ENCODE measurements at regions not wholly inside any gene's neighbourhood (a gene's known extent, or its start where the extent isn't known, plus 50 kb on each side); places are given as distances from the start of the nearest gene placed in this dataset.

GRCh38 chr22:22155146-22155545 lies 89.4 kb upstream of the VPREB1 start:
- H3K36me3 ChIP-seq (ENCODE audit: control insufficient read depth in 2 of 2, extremely low read depth in 1 of 2, insufficient read depth in 2 of 2, low read length in 2 of 2), result no peaks in the 10 kb centered on the region
- no TSS peak for BruUV-seq (replicated peaks)
- TF ChIP-seq GATA2 (IDR thresholded peaks at IDR 0.05; ENCODE audit: insufficient read depth, insufficient read length, low read depth, low read length), result no peak
- TF ChIP-seq MYC (IDR thresholded peaks at IDR 0.05; ENCODE audit: low read depth, low read length), result no peak
- TF ChIP-seq POLR2A (IDR thresholded peaks at IDR 0.05; ENCODE audit: low read depth, low read length), result no peak
- TF ChIP-seq EZH2 (IDR thresholded peaks at IDR 0.05; ENCODE audit: borderline replicate concordance, low read depth, low read length, severe bottlenecking), result no peak
- TF ChIP-seq MAX (IDR thresholded peaks at IDR 0.05; ENCODE audit: insufficient read depth, insufficient read length), result no peak
- TF ChIP-seq CTCF (IDR thresholded peaks at IDR 0.05; ENCODE audit: extremely low read depth in 1 of 2, insufficient read depth in 1 of 2, low read depth in 1 of 2, low read length in 2 of 2), result no peak
- TF ChIP-seq FOS (IDR thresholded peaks at IDR 0.05; ENCODE audit: borderline replicate concordance, insufficient read depth, low read length), result no peak
- TF ChIP-seq JUN (IDR thresholded peaks at IDR 0.05; ENCODE audit: borderline replicate concordance, insufficient read depth, insufficient read length, low read depth), result no peak
- TF ChIP-seq POLR2AphosphoS5 (IDR thresholded peaks at IDR 0.05; ENCODE audit: insufficient read depth, low read depth, low read length), result no peak
- DNase-seq (ENCODE audit: low read depth, low spot score) (no peak), FAIRE-seq (no peak)
- no peak overlapping the region for H3K27ac ChIP-seq (ENCODE audit: insufficient read depth, low read depth, low read length)
- dilution Hi-C loops (cut with MboI; ENCODE audit: extremely low pct_ligation_motif_present, low sequenced_read_pairs), result no loop called here
- ChIA-PET POLR2A (no interaction called here), CTCF (interaction anchor here (1.1 to 1.4 kb wide), 3 partner anchors 29 to 81 kb away, joined by 3 read pairs; no protein-coding TSS in a partner anchor)
- no peaks in the 10 kb centered on the region for H3K9me3 ChIP-seq (replicated peaks; ENCODE audit: control insufficient read depth, insufficient read depth, low read length)
- H2AFZ ChIP-seq (ENCODE audit: low read depth, low read length), result no peak overlapping the region
- no peaks in the 10 kb centered on the region for H3K79me2 ChIP-seq (ENCODE audit: control insufficient read depth, insufficient read depth, low read length)
- no peaks in the 10 kb centered on the region for H3K4me1 ChIP-seq (ENCODE audit: control insufficient read depth, extremely low read depth, insufficient read depth, low read length)
- intact Hi-C loops (cut with micrococcal nuclease), result no loop called here
- H3K9me1 ChIP-seq (replicated peaks; ENCODE audit: control insufficient read depth, extremely low read depth, insufficient read depth, low read length), result no peaks in the 10 kb centered on the region
- no peak overlapping the region for H3K4me2 ChIP-seq (ENCODE audit: insufficient read depth, low read length)
- no peak overlapping the region for H3K9ac ChIP-seq (replicated peaks; ENCODE audit: extremely low read depth, insufficient read depth, low read length)
- no peaks in the 10 kb centered on the region for H4K20me1 ChIP-seq (replicated peaks; ENCODE audit: control insufficient read depth, extremely low read depth, insufficient read depth, low read length)
- no peak overlapping the region for H3K4me3 ChIP-seq (replicated peaks in 1 of 3; ENCODE audit: insufficient read depth in 1 of 3, low read depth in 1 of 3, low read length in 3 of 3)
- H3K27me3 ChIP-seq (ENCODE audit: control insufficient read depth in 2 of 2, insufficient read depth in 2 of 2, low read length in 2 of 2), result peaks cover 20 to 42% of the 10 kb centered on the region in 2 experiments

Data from endothelial cell of umbilical vein (primary cell).